ENCODE measurements at regions not wholly inside any gene's neighbourhood (a gene's known extent, or its start where the extent isn't known, plus 50 kb on each side); places are given as distances from the start of the nearest gene placed in this dataset.

- CTCF ChIA-PET = no interaction called here
- intact Hi-C loops (cut with micrococcal nuclease; ENCODE audit: unreplicated experiment) = no loop called here
- H3K9me3 Mint-ChIP-seq (ENCODE audit: low read depth, unreplicated experiment) = no peaks in the 10 kb centered on the region
- no peak overlapping the region for H3K4me3 Mint-ChIP-seq (ENCODE audit: low read depth, unreplicated experiment)
- TF ChIP-seq, protein P1, sequence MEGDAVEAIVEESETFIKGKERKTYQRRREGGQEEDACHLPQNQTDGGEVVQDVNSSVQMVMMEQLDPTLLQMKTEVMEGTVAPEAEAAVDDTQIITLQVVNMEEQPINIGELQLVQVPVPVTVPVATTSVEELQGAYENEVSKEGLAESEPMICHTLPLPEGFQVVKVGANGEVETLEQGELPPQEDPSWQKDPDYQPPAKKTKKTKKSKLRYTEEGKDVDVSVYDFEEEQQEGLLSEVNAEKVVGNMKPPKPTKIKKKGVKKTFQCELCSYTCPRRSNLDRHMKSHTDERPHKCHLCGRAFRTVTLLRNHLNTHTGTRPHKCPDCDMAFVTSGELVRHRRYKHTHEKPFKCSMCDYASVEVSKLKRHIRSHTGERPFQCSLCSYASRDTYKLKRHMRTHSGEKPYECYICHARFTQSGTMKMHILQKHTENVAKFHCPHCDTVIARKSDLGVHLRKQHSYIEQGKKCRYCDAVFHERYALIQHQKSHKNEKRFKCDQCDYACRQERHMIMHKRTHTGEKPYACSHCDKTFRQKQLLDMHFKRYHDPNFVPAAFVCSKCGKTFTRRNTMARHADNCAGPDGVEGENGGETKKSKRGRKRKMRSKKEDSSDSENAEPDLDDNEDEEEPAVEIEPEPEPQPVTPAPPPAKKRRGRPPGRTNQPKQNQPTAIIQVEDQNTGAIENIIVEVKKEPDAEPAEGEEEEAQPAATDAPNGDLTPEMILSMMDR (IDR thresholded peaks at IDR 0.05; ENCODE audit: unreplicated experiment) = no peak
- no peak for DNase-seq
- no peak overlapping the region for H3K27ac Mint-ChIP-seq (ENCODE audit: unreplicated experiment)
- BruUV-seq (replicated peaks) = no TSS peak
- no peaks in the 10 kb centered on the region for H3K27me3 Mint-ChIP-seq (ENCODE audit: unreplicated experiment)
- H3K4me1 Mint-ChIP-seq (ENCODE audit: low read depth, unreplicated experiment) = peaks cover 13% of the 10 kb centered on the region
- no peaks in the 10 kb centered on the region for H3K36me3 Mint-ChIP-seq (ENCODE audit: insufficient read depth, unreplicated experiment)
These were observed 236.8 kb upstream of the TARS1 start for GRCh38 chr5:33203931-33204330.

- TF ChIP-seq, protein P1 (IDR thresholded peaks at IDR 0.05; ENCODE audit: unreplicated experiment) = no peak
- DNase-seq = no peak
- intact Hi-C loops (cut with micrococcal nuclease; ENCODE audit: unreplicated experiment) = no loop called here
- Mint-ChIP-seq H3K36me3 (ENCODE audit: insufficient read depth, unreplicated experiment) (no peaks in the 10 kb centered on the region), H3K4me1 (ENCODE audit: low read depth, unreplicated experiment) (peaks cover 13% of the 10 kb centered on the region), H3K27me3 (ENCODE audit: unreplicated experiment) (no peaks in the 10 kb centered on the region), H3K27ac (ENCODE audit: unreplicated experiment) (no peak overlapping the region), H3K9me3 (ENCODE audit: low read depth, unreplicated experiment) (no peaks in the 10 kb centered on the region), H3K4me3 (ENCODE audit: low read depth, unreplicated experiment) (no peak overlapping the region)
- CTCF ChIA-PET = no interaction called here
- BruUV-seq (replicated peaks) = no TSS peak
These were observed 235.7 kb upstream of the TARS1 start for GRCh38 chr5:33205079-33205478.

DNA sequence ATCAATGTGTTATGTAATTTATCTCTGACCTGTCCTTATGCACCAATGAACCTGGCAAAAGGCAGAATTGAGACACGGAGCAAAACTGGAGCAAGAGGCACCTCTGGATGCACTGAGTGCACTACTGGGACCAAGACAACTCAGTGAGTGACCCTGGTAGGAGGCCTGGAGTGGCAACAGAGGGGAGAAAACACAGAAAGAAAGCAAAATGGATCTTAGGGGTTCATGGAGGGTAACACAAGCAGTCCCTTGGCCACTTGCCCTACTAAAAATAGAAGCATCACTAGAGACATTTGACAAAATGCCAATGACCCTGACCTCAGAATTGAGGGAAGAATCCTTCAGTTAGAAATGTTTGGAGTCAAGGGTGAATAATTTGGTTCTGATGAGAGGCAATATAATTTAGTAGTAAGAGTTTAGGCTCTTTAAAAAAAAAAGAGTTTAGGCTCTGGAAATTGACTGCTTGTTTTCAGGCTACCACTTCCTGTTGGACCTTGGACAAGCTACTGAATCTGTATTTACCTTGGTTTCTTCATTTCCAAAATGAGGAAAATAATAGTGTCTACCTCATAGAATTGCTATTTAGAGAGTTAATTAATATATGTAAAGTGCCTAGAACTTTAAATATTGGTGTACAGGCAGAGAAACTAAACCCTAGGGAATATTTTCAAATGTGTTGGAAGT lies 234.9 kb upstream of the TARS1 start:
- CTCF ChIA-PET = no interaction called here
- intact Hi-C loops (cut with micrococcal nuclease; ENCODE audit: unreplicated experiment) = no loop called here
- no TSS peak for BruUV-seq (replicated peaks)

GRCh38 chr5:33206962-33207506 lies 233.7 kb upstream of the TARS1 start:
- no TSS peak for BruUV-seq (replicated peaks)
- CTCF ChIA-PET = no interaction called here
- Mint-ChIP-seq H3K4me1 (ENCODE audit: low read depth, unreplicated experiment) (peaks cover 13% of the 10 kb centered on the region), H3K9me3 (ENCODE audit: low read depth, unreplicated experiment) (no peaks in the 10 kb centered on the region), H3K27ac (ENCODE audit: unreplicated experiment) (no peak overlapping the region), H3K4me3 (ENCODE audit: low read depth, unreplicated experiment) (no peak overlapping the region), H3K36me3 (ENCODE audit: insufficient read depth, unreplicated experiment) (no peaks in the 10 kb centered on the region), H3K27me3 (ENCODE audit: unreplicated experiment) (no peaks in the 10 kb centered on the region)
- intact Hi-C loops (cut with micrococcal nuclease; ENCODE audit: unreplicated experiment) = no loop called here
- TF ChIP-seq, protein P1 (IDR thresholded peaks at IDR 0.05; ENCODE audit: unreplicated experiment) = no peak
- no peak for DNase-seq

More for the DNA sequence above, 234.9 kb upstream of the TARS1 start:
- H3K4me1 Mint-ChIP-seq (ENCODE audit: low read depth, unreplicated experiment) = peaks cover 13% of the 10 kb centered on the region
- H3K4me3 Mint-ChIP-seq (ENCODE audit: low read depth, unreplicated experiment) = no peak overlapping the region
- no peaks in the 10 kb centered on the region for H3K9me3 Mint-ChIP-seq (ENCODE audit: low read depth, unreplicated experiment)
- TF ChIP-seq, protein P1 (IDR thresholded peaks at IDR 0.05; ENCODE audit: unreplicated experiment) = no peak
- H3K27me3 Mint-ChIP-seq (ENCODE audit: unreplicated experiment) = no peaks in the 10 kb centered on the region
- no peak for DNase-seq
- no peak overlapping the region for H3K27ac Mint-ChIP-seq (ENCODE audit: unreplicated experiment)
- no peaks in the 10 kb centered on the region for H3K36me3 Mint-ChIP-seq (ENCODE audit: insufficient read depth, unreplicated experiment)
